Head of caudate nucleus (tissue), 42 donors: ENCODE measurements at regions not wholly inside any gene's neighbourhood (a gene's known extent, or its start where the extent isn't known, plus 50 kb on each side); places are given as distances from the start of the nearest gene placed in this dataset.
A peak's percentile ranks its signal among the peaks of the same experiment; 100 is the strongest.

ENCODE experiments used
- DNase-seq, 42 donors: peaks; one replicate each; pipeline versions ENCODE4 v3.0.0 to v3.0.0-alpha.2; 2020 to 2021; ENCODE audit warnings: mixed read lengths in 7 of 42
- intact Hi-C: fragments of 100-400 bp; cut with DNase I; formaldehyde crosslinking; loops from one replicate; pipeline ENCODE4 v1.15.0; 2022

DNA sequence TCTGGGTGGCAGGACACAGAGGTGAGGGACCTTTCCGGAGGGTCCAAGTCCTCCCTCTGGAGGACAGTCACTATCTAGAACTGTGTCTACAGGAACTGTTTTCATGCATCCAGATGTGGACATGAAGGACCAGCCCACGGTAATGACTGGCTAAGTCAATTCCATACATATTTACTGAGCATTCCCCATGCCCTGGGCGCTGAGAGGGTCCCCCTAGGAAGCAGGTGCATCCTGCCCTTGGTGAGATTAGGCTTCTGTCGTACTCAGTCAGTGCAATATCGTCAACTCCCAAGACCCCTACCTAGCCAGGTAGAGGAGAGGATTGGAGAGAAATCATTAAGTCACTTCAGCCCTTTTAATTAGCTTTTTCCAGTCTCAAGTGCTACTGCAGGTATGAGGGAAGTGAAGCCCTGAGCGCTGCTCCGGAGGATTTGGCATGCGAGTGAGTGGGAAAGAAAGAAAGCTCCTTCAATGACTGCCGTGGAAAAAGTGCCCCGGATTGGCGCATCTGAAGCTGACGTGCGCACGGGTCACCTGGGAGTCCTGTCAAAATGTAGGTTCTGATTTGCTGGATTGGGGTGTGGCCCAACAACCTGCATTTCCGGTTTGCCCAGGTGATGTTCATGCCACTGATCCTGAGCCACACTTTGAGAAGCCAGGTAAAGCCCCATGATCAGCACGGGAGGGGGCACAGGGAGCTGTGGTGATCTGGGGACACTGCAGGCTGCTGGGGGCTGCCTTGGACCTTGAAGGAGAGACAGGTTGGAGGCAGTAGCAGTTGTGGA, 367.4 kb upstream of the TNRC6C start:
- no peak for DNase-seq

DNA sequence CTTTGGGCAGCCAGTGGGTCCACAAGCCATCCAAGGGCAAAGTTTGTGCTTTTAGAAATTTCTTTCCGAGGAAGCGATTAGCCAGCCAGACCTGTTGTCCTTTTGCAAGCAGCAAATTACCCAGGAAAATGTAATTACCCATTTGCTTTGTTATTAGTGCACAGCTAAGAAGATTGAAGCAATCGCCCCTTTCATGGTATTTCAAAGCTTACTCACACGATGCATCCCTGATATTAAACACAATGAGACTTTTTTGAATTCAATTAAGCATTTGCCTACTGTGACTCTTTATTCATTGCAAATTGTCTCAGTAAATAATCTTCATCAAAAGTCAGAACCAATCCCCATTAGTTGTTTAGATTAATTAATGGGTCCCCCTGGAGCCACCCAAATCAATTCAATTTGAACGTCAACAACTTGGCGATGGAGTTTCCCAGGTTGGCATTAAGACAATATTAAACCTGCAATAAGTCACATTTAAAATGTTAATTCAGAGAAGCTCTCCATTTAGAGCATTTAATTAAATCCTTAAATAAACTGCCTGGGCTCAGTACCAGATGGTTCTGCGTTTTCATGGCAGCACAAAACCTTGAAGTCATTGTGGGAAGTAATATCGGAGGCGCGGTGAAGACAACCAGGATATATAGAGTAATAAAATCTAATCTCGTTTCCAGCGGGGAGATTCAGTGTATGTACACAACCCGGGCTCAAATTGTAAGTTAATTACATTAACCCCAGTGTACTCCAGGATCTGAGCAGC, 366.2 kb upstream of the TNRC6C start:
- no peak for DNase-seq
- intact Hi-C loops: no loop called here

More for the DNA sequence above, 367.4 kb upstream of the TNRC6C start:
- intact Hi-C loops: no loop called here

DNA sequence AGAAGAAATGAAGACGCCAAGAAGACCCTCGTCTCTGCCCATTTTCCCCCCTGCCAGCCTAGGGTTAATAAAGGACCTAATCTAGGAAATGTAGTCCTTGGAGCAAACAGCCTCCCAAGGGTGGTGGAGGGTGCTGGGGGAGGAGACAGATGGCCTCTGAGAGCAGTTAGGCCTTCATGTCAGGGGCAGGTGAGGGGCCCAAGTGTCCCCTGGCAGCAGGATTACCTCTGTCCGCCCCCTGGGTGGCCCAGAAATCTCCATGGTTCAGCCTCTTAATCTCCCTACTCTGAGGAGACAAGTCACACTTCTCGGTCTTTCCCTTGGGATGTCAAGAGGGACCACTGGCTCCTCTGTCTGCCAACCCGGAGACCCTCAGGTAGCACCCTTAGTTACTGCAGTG, 365.4 kb upstream of the TNRC6C start:
- intact Hi-C loops: no loop called here
- DNase-seq: peak in 1 of 42 donors; percentile 21

DNA sequence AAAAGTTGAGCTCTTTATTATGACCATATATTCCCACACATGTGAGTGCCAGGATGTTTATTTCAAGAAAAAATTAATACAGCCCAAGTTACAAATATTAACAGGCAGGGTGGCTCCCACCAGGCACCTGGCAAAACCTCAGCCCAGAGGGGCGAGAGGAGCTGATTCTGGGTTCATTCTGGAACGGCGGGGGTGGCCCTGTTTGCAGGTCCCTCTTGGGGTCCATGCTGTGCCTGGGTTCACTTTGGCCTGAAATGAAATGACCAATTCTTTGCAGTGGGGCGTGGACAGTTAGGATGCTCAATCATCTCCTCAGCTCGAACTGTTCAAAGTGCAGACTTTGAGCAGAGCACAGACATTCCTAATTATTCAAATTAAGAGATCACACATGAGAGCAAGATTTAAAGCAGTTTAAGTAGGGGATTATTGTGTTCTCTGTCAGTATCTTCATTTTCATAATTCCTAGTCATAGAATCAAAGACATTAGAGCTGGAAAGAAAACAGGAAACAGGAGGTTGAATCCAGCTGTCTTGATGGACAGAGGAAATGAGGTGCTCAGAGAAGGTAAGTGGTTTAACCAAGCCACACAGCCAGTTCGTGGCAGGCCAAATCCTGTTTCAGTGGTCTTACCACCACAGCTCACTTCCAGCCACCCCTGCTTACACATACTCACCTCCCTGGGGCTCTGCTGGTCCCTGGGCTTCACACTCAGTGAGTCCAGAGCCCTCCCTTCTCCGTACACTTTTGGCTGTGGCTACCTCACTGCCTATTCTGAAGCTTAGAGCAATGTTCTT, 363.9 kb upstream of the TNRC6C start:
- intact Hi-C loops: no loop called here

DNA sequence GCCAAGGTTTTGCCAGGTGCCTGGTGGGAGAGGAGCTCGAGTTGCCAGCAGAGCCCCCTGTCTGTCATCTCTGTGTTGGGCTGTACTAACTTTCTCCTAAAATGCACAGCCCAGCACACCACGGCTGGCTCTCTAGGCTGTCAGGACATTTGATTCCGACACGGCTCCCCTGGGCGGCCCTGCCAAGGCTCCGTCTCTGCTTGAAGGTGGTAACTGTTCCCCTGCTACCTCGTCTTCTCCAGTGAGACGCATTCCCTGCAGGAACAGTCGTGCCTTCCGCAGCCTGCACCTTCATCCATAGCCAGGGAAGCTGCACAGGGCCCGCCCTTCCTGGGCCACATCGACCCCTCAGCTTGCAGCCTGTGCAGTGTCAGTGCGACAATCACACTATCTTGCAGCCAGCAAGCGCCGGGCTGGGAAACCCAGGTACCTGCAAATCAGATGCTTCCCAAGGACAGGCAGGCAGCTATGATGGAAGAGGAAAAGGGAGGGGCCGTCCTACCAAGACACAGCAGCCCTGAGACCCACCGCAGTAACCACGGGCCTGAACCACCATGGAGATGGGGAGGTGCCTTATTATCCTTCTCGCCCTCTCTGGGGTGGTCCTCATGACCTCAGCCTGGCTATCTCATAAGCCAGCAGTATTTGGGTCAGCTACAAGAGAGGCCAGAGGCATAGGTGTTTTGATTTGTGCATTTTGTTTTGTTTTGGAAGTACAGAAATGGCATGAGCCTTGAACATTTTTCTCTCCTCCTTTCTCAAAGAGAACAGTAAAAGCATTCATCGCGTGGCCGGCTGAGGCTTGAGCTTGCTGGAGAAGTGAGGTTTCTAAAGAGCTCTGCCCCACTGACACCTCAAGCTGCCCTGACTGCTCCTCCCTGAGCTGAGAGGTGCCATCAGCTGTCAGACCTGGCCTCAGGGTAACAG, 361.7 kb upstream of the TNRC6C start:
- peak in 6 of 42 donors; percentile 11 to 49 (median 31) for DNase-seq

More for the DNA sequence above, 363.9 kb upstream of the TNRC6C start:
- DNase-seq: peak in 1 of 42 donors; percentile 23

DNA sequence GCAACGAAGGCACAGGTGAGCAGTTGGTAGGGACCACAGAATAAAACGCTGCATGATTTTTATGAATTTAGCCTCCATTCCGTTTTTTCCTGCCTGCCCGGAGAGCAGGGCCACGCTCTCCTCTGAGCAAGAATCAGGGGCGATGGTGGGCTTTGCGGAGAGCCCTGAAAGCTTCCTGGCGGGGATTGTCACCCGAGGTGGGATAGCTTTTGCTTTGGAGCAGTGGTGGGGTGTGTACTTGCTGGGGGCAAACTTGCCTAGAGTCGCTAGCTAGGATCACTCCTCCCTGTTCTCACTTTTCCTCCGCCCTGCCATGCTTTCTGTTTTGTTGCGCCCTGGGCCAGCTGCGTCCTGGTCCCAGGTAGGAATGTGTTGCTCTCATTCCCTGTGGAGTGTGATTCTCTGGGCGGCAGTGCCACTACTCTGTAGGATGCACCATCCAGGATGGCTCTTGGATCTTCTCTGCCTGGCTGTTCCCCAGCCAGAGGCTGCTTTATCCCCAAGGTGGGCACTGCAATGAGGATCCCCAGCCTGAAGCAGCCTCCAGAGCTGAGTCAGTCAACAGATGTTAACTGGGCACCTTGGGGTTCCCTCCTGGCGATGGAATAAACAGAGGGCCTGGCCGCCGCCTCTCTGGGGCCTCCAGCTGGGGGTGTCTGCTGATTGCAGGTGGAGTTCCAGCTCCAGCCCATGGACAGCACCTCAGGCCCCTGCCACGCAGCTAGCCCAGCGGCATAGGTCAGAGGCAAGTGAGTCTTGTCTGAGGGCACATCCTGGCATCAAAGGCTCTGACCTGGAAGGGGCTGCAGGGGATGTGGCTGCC, 360.9 kb upstream of the TNRC6C start:
- intact Hi-C loops: no loop called here
- peak in 1 of 42 donors; percentile 23 for DNase-seq

More for the DNA sequence above, 361.7 kb upstream of the TNRC6C start:
- intact Hi-C loops: no loop called here

DNA sequence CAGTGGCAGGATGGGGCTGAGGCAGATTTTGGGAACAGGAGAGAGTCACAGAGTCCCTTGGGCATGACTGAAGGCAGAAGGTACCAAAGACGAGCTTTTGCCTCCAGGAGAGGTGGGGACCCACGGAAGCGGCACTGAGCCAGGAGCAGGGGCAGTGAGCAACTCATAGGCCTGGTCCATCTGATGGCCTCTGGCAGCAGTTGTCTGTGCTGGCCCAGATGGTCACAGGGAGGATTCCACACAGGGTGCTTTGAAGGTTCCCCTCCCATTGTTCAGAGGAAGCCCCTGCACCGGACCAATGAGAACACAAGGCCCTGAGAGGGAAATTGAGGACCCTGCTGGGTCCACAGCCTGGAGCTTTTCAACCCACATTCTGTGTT, 360.3 kb upstream of the TNRC6C start:
- intact Hi-C loops: no loop called here
- no peak for DNase-seq

DNA sequence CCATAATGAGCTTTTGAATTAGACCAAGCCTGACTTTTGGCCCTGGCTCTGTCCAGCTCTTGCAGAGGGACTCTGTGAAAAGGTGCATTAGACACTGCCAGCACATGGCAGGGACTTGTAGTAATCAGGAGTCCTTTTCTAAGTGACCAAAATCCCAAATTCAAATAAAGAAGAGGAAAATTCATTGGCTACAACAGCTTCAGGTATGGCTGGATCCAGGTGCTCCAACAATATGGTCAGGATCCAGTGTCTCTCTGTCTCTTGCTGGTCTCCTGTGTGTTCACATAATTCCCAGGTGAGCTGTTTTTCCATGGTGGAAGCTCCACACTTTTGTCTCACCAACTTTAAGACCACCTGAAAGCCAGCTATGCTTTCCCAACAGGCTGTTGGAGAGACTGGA, 358.8 kb upstream of the TNRC6C start:
- no peak for DNase-seq
- intact Hi-C loops: no loop called here

DNA sequence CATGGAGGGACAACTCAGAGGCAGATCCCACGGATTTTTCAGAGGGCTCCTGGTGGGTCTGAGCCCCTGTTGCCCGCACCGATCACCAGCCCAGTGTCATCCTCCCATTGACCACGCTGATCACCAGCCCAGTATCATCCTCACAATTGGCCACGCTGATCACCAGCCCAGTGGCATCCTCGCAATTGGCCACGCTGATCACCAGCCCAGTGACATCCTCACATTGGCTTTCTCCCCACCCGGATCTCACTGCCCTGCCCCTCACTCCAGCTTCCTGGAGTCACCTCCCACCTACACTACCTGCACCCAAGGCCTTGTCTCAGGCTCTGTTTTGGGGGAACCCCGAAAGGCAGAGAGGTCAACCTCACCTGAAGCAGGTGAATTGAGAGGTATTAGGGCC, 358.2 kb upstream of the TNRC6C start:
- intact Hi-C loops: no loop called here
- DNase-seq: peak in 1 of 42 donors; percentile 16

DNA sequence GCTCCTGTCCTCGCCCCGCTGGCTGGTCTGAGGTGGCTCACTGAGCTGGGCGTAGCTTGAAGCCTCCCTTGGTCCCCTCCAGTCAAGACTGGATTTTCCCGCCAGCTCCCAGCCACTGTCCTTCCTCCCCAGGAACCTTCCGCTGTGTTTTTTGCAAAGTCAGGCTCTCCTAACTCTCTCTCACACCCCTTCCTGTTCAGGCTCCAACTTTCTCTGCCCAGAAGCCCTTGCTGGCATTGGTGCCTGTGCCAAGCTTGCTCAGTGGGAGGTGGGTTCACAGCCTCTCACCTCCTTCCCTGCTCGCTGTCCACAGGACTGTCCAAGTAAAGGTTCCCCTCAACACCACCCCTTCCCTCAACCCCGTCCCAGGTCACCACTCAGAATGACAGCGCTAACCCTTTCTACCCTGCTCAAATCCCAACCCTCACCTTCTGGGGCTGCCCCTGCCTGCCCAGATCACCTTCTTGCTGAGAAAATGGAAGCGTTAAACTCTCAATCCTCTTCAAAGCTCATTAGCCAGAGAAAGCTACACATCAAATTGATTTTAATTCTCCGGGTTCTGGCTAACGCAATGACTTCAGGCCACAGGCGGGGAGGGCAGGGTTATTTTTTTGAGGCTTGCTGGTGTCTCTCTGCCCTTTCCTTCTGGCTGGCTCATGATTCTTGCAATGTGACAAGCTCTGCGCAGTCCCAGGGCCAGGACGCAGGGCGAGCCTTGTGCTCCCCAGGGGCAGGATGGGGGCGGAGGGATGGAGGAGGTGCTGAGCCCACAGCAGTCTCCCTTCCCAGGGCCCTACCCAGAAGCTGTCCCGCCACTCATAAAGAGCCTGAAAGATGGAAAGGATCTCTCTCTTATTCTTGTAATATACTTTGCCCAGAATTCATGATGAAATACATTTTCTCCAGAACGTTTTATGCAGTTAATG, 357.2 kb upstream of the TNRC6C start:
- intact Hi-C loops: no loop called here
- peak in 3 of 42 donors; percentile 7 to 39 (median 32) for DNase-seq

DNA sequence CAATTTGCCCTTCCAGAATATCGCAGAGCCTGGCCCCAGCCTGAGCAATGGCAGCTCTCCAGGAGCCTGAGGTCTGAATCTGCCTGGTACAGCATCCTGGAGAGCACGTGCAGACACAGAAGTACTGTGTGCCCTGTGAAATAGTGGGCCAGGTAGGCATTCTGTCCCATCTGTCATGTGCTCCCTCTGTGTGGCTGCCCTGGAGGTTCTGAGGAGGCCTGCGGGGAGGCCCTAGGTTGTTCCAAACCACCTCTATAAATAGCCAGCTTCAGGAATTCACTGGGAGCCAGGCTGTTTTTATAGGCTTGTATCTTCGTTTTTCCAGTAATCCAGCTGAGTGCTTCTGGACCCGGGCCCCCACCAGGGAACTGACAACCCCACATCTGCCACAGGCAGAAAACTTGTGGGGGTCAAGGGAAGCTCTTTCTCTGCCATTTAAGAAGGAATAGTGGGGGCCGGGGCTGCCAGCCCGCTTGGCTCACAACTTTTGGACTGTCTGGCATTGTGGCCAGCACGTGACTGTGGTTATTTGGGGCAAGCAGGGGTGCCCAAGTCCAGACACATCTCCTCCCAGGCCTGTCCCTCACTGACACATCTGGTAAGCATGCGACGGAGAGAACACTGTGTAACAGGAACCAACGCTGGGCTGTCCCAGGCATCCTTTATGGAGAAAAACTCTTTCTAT, 356.3 kb upstream of the TNRC6C start:
- DNase-seq: peak in 4 of 42 donors; percentile 7 to 39 (median 24)
- intact Hi-C loops: no loop called here

DNA sequence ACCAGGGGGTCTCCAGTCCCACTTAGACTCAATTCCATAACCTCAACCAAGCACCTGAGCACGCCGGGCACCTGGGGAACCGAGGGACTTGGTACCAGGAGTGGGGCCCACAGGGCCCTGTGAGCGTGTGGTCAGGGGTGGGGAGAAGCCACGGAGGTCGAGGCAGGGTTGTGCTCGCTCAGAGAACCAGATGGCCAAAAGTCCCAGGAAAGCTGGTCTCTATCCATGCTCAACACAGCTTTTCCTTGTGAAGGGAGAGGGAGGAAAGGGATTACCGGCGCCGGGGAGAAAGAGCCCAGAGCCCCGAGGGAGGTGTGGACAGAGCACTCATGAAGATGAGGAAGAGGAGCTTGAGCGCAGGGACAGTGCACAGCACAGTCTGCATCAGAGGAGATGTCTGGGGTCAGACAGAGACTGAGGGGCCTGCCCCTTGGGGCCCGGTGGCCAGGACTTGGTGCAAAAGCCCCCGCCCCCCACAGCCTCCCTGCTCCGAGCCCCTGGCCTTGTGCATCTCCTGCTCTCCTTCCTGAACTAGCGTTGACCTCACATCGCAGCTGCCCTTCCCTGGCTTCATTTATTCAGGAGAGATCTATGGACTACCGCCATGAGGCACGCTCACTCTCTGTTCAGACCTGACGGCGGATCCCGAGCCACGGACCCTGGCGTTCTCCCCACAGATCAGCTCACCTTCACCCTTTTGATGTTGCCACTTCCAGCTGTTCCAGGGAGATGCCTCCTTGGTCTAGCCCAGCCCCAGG, 355.4 kb upstream of the TNRC6C start:
- peak in 4 of 42 donors; percentile 0 to 39 (median 16) for DNase-seq
- intact Hi-C loops: no loop called here

DNA sequence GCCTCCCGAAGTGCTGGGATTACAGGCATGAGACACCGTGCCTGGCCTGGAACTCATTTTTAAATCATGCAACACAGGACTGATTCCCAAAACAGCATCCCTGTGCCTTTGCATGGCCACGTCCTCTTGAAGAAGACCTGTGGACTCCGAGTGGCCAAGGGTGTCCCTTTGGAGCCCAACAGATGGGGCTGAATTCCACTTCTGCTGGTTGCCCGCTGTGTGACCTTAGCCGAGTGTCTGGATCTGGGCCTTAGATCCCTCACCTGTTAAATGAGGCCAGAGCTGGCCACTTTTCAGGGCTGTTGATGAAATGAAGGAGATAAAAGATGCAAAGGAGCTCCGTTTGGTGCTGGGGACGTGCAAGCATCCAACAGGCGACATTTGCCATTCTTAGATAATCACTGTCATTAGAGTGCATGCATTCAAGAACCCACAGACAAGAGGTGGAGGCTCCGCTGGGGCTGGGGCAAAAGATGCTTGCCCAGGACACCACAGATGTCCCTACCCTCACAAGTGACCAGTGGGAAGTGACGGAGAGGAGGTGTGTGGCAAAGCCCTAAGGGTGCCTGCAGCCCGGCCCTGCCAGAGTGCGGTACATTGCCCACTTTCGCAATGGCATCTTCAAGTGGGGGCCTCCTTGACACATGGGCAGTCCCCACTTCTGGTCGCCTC, 354.1 kb upstream of the TNRC6C start:
- peak in 4 of 42 donors; percentile 7 to 21 (median 14) for DNase-seq
- intact Hi-C loops: no loop called here

DNA sequence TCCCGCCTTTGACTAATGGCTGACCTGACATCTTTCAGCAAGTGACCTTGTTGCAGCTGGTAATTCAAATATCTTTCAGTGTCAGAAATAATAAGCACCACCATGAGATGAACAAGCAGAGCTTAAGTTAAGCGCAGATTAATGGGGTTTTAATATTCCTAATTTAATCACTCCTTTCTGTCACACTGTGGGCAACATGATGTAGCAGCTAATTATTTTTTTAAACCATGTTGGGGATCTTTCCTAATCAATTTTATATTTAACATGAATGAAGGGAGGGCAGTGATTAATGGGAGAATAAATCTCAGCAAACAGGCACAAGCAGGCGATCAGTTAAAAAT, 353.6 kb upstream of the TNRC6C start:
- DNase-seq: no peak
- intact Hi-C loops: no loop called here
